ENCODE measurements at regions not wholly inside any gene's neighbourhood (a gene's known extent, or its start where the extent isn't known, plus 50 kb on each side); places are given as distances from the start of the nearest gene placed in this dataset.

DNA sequence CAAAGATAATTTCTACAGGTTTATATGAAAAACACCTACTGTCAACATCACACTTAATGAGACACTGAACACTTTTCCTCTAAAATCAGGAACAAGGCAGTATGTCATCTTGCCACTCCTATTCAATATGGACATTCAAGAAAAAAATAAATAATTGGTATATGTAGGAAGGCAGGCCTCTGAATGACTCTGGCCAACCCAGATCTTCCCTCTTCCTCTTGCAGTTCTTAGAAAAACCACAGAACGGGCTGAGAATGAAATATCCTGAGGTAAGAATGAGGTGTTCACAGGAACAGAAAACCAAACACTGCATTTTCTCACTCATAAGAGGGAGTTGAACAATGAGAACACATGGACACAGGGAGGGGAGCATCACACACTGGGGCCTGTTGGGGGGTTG, 1207.2 kb upstream of the CITED2 start:
- TF ChIP-seq EZH2 (IDR thresholded peaks at IDR 0.05; ENCODE audit: insufficient read depth, poor library complexity, severe bottlenecking) (no peak), EZH2phosphoT487 (IDR thresholded peaks at IDR 0.05; ENCODE audit: insufficient read depth, low read depth) (no peak)

All from GM23248 (cell line).